ENCODE measurements at regions not wholly inside any gene's neighbourhood (a gene's known extent, or its start where the extent isn't known, plus 50 kb on each side); places are given as distances from the start of the nearest gene placed in this dataset.

DNA sequence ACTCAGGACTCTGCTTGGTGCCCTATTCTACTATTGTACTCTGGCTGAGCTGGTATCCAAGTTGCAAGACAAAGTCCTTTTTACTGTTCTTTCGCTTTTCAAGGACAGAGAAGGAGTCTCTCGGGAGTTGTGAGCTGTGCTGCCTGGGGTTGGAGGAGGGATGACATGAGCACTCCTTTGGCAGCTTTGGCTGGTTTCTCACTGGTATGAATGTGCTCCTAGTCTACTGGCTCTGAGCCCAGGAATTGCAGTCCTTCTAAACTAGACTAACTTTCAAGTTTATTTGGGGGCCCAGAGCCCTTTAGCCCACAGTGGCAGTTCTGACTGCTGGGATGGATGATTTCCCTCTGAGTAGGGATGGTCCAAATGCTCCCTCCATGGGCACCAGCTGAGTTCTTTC is 997.1 kb downstream of the RAB28 start (continued):
- TF ChIP-seq ZNF512 (CRISPR knock-in tag; IDR thresholded peaks at IDR 0.05; ENCODE audit: borderline replicate concordance), result no peak
- no peak for TF ChIP-seq ERG (CRISPR knock-in tag; IDR thresholded peaks at IDR 0.05)

DNA sequence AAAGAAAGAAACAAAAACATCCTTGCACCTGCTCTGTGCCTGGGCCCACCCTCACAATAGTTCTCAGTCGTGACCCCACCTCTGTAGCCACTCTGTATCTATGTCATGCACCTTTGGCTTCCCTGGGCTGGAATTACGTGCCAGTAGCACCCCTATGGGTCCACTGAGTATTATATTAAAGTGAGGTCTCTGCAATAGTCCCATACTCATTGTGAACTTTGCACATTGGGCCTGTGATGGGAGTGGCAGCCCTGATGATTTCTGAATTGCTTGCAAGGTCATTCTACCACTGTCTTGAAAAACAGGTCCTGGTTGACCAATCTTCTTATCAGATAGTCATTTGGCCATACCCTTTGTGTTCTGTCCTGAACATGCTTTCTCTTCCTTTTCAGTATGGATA is 1012.1 kb downstream of the RAB28 start:
- Mint-ChIP-seq H3K27me3 (ENCODE audit: low read depth) (no peaks in the 10 kb centered on the region), H3K9me3 (peaks cover 36% of the 10 kb centered on the region), H3K4me1 (no peaks in the 10 kb centered on the region), H3K4me3 (no peak overlapping the region), H3K36me3 (peaks cover 4% of the 10 kb centered on the region), H3K27ac (no peak overlapping the region)
- DNase-seq (ENCODE audit: low spot score) (no peak), ATAC-seq (no peak)
- ChIA-PET CTCF (no interaction called here), POLR2A (no interaction called here)
- TF ChIP-seq EMX1 (CRISPR knock-in tag; IDR thresholded peaks at IDR 0.05) (no peak), ZNF512 (CRISPR knock-in tag; IDR thresholded peaks at IDR 0.05; ENCODE audit: borderline replicate concordance) (no peak), GTF2I (CRISPR knock-in tag; conservative IDR thresholded peaks at IDR 0.05) (no peak), ZNF219 (CRISPR knock-in tag; IDR thresholded peaks at IDR 0.05; ENCODE audit: borderline replicate concordance) (no peak), JUN (CRISPR knock-in tag; IDR thresholded peaks at IDR 0.05) (no peak), ETV6 (CRISPR knock-in tag; IDR thresholded peaks at IDR 0.05) (no peak), IRF2 (CRISPR knock-in tag; IDR thresholded peaks at IDR 0.05; ENCODE audit: borderline replicate concordance, low read depth) (no peak)
- TF ChIP-seq, protein P1, sequence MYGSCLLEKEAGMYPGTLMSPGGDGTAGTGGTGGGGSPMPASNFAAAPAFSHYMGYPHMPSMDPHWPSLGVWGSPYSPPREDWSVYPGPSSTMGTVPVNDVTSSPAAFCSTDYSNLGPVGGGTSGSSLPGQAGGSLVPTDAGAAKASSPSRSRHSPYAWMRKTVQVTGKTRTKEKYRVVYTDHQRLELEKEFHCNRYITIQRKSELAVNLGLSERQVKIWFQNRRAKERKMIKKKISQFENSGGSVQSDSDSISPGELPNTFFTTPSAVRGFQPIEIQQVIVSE (CRISPR knock-in tag; IDR thresholded peaks at IDR 0.05; ENCODE audit: borderline replicate concordance), result no peak
- TF ChIP-seq, protein P2, sequence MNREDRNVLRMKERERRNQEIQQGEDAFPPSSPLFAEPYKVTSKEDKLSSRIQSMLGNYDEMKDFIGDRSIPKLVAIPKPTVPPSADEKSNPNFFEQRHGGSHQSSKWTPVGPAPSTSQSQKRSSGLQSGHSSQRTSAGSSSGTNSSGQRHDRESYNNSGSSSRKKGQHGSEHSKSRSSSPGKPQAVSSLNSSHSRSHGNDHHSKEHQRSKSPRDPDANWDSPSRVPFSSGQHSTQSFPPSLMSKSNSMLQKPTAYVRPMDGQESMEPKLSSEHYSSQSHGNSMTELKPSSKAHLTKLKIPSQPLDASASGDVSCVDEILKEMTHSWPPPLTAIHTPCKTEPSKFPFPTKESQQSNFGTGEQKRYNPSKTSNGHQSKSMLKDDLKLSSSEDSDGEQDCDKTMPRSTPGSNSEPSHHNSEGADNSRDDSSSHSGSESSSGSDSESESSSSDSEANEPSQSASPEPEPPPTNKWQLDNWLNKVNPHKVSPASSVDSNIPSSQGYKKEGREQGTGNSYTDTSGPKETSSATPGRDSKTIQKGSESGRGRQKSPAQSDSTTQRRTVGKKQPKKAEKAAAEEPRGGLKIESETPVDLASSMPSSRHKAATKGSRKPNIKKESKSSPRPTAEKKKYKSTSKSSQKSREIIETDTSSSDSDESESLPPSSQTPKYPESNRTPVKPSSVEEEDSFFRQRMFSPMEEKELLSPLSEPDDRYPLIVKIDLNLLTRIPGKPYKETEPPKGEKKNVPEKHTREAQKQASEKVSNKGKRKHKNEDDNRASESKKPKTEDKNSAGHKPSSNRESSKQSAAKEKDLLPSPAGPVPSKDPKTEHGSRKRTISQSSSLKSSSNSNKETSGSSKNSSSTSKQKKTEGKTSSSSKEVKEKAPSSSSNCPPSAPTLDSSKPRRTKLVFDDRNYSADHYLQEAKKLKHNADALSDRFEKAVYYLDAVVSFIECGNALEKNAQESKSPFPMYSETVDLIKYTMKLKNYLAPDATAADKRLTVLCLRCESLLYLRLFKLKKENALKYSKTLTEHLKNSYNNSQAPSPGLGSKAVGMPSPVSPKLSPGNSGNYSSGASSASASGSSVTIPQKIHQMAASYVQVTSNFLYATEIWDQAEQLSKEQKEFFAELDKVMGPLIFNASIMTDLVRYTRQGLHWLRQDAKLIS (CRISPR knock-in tag; IDR thresholded peaks at IDR 0.05; ENCODE audit: borderline replicate concordance), result no peak

DNA sequence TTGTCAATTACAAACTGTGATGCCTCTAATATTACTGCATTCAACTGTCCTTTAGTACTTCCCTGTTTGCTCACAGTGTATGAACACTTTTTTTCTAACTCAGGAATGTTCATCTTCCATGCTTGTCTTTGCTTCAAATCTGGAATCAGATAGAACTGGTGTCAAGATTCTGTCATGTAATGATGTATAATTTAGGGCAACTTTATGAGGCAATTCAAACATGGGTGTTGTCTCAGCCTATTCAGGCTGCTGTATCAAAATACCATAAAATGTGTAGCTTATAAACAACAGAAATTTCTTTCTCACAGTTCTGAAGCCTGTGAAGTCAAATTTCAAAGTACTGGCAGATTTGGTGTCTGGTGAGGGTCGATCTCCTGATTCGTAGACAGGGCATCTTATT is 1012.9 kb downstream of the RAB28 start:
- peaks cover 35% of the 10 kb centered on the region for H3K9me3 Mint-ChIP-seq
- ChIA-PET POLR2A (no interaction called here), CTCF (no interaction called here)
- H3K27ac Mint-ChIP-seq, result no peak overlapping the region
- H3K27me3 Mint-ChIP-seq (ENCODE audit: low read depth), result no peaks in the 10 kb centered on the region
- no peaks in the 10 kb centered on the region for H3K4me1 Mint-ChIP-seq
- ATAC-seq (no peak), DNase-seq (ENCODE audit: low spot score) (no peak)
- H3K4me3 Mint-ChIP-seq, result no peak overlapping the region
- H3K36me3 Mint-ChIP-seq, result peaks cover 4% of the 10 kb centered on the region
- TF ChIP-seq FOXK1 (CRISPR knock-in tag; IDR thresholded peaks at IDR 0.05) (no peak), KAT7 (CRISPR knock-in tag; IDR thresholded peaks at IDR 0.05; ENCODE audit: borderline replicate concordance) (no peak), FOXP4 (CRISPR knock-in tag; IDR thresholded peaks at IDR 0.05) (no peak), ELF4 (CRISPR knock-in tag; IDR thresholded peaks at IDR 0.05; ENCODE audit: low read depth) (no peak), HMGA2 (CRISPR knock-in tag; IDR thresholded peaks at IDR 0.05) (no peak), NFATC4 (CRISPR knock-in tag; IDR thresholded peaks at IDR 0.05) (no peak), GTF2I (CRISPR knock-in tag; conservative IDR thresholded peaks at IDR 0.05) (no peak), ATF3 (CRISPR knock-in tag; conservative IDR thresholded peaks at IDR 0.05) (no peak), NR2C2 (CRISPR knock-in tag; IDR thresholded peaks at IDR 0.05) (no peak), ESRRA (CRISPR knock-in tag; IDR thresholded peaks at IDR 0.05; ENCODE audit: borderline replicate concordance) (no peak), FOXP1 (CRISPR knock-in tag; IDR thresholded peaks at IDR 0.05; ENCODE audit: borderline replicate concordance) (no peak), MXD4 (CRISPR knock-in tag; IDR thresholded peaks at IDR 0.05; ENCODE audit: borderline replicate concordance) (no peak)
- TF ChIP-seq, protein P3, sequence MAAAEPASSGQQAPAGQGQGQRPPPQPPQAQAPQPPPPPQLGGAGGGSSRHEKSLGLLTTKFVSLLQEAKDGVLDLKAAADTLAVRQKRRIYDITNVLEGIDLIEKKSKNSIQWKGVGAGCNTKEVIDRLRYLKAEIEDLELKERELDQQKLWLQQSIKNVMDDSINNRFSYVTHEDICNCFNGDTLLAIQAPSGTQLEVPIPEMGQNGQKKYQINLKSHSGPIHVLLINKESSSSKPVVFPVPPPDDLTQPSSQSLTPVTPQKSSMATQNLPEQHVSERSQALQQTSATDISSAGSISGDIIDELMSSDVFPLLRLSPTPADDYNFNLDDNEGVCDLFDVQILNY (CRISPR knock-in tag; IDR thresholded peaks at IDR 0.05), result no peak
